Cerebellar cortex (tissue), 1 donor: ENCODE measurements at regions not wholly inside any gene's neighbourhood (a gene's known extent, or its start where the extent isn't known, plus 50 kb on each side); places are given as distances from the start of the nearest gene placed in this dataset.
"Not testable (repeated sequence)": the region's sequence is repeated elsewhere in the genome, so short reads cannot be mapped to it uniquely, and the experiment has no call there.

Experiments used
- DNase-seq: peaks from one replicate; pipeline ENCODE4 v3.0.0-alpha.2; 2015; ENCODE audit warnings: low spot score

GRCh38 chr18:34942276-34942675 lies 98.9 kb upstream of the MAPRE2 start:
- DNase-seq, result no peak

- no peak for DNase-seq
Measured at GRCh38 chr18:34942975-34943374, 98.2 kb upstream of the MAPRE2 start.

DNA sequence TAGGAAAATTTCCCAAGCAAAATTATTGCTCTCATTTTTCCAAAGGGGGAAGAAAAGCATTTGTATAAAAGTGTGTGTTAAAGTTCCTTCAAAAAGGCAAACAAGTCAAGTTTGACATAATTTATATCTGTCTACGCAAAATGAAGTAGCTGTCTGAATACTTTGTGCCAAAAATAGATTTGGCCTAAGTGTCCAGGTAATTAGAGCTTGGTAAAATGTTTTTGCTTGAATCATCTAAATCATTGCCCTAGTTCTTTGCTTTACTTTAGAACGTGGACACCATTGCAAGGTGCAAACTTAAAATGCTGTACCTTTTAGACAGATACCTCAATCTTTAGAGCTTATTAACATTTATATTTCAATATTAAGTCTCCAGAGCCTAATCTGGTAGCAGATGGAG lies 97.6 kb upstream of the MAPRE2 start:
- DNase-seq, result no peak

- DNase-seq, result no peak
Measured at GRCh38 chr18:34947711-34948125, 93.5 kb upstream of the MAPRE2 start.

DNA sequence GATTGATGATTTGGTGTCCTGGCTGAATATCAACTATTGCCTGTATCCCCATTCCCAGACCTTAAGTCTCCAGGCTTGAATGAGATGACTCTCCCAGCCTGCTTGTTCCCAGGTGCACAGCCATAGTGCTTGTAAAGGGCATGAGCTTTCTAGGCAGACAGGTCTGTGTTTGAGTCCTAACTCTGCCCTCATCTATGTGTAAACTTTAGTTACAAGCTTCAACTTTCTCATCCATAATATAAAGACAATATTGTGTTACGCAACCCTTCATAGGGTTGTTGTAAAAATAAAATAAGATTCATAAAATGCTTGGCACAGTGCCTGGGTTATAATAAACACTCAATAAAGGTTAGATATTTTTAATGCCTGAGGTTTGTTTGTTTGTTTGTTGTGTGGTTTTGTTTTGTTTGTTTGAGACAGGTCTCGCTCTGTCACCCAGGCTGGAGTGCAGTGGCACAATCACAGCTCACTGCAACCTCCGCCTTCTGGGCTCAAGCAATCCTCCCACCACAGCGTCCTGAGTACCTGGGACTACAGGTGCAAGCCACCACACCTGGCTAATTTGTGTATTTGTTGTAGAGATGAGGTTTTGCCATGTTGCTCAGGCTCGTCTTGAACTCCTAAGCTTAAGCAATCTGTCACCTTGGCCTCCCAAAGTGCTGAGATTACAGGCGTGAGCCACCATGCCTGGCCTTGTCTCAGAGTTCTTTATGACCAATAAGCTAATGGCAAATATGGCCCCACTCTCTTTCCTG lies 89.4 kb upstream of the MAPRE2 start:
- DNase-seq, result no peak

- no peak for DNase-seq
Measured at GRCh38 chr18:34953212-34953611, 88.0 kb upstream of the MAPRE2 start.

DNA sequence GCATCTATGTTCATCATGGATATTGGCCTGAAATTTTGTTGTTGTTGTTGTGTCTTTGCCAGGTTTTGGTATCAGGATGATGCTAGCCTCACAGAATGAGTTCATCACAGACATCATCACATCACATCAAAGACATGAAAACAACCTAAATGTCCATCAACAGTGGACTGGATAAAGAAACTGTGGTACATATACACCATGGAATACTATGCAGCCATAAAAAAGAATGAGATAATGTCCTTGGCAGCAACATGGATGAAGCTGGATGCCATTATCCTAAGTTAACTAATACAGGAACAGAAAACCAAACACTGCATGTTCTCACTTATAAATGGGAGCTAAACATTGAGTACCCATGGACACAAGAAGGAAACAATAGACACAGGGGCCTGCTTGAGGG lies 85.7 kb upstream of the MAPRE2 start:
- not testable (repeated sequence) for DNase-seq

GRCh38 chr18:34956663-34957062 lies 84.5 kb upstream of the MAPRE2 start:
- no peak for DNase-seq

DNA sequence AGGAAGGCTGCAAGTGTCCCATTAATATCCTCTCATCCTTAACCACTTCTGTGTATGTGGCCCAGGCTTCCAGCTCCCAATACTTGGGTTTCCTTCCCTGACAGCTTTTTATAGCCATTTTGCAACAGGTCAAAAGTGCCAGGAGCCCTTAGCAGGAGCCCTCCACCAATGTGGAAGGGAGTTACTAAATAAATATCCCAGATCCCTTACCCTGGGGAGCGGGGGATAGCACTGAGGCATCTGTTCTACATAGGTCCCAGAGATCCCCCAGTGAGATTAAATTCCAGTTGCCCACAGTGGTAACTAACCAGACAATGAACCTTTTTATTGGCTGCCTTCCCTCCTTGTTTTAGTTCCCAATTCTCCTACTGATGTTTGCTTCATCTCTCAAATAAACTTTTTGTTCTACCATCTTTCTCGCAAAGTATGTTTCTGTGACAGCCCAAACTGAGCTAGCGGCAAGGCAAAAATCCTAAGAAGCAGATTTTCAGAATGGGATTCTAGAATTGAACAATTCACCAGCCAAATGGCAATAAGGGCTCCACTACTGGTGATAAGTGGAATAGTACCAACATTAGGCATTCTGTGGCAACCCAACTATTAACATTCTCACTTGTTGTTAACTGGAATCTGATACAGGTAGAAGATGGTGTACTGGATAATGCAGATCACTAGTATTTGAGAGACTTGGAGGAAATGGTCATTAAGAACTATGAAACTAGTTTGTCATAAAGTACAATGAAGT lies 83.9 kb upstream of the MAPRE2 start:
- DNase-seq, result no peak

DNA sequence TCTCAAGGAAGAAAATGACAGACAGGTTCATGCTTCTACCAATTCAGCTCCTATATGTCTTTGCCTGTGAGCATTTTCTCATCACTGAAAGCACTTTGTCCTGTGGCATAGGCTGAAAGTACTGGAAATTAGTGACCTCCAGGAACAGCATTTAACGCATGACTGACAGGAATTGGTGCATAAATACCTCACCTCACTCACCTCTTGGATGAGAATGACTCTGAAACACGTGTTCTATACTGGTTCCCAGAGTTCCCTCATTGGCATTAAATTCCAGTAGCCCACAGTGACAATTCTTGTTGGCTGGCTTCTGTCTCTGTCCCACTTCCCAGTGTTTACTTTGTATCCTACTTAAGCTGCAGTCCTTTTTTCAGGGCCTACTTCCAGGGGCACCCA lies 83.4 kb upstream of the MAPRE2 start:
- DNase-seq, result no peak

GRCh38 chr18:34959211-34959829 lies 81.9 kb upstream of the MAPRE2 start:
- DNase-seq, result no peak

DNA sequence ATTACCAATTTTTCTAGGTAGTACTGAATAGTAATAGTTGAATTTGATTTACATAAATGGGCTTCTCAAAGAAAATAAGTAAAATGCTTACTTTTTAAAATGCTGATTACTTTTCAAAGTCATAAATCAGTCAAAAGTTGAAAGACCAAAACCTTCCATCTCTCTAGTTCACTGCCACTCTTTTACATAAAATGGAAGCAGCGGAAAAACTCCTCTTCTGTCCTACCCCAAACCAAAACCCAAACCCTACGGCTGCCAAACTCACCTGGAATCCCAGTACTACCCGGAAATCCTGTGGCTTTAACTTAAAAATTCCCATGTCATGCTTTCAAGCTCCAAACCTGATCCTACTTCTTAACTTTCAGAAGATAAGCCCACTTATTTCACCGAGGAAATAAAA lies 81.2 kb upstream of the MAPRE2 start:
- no peak for DNase-seq

DNA sequence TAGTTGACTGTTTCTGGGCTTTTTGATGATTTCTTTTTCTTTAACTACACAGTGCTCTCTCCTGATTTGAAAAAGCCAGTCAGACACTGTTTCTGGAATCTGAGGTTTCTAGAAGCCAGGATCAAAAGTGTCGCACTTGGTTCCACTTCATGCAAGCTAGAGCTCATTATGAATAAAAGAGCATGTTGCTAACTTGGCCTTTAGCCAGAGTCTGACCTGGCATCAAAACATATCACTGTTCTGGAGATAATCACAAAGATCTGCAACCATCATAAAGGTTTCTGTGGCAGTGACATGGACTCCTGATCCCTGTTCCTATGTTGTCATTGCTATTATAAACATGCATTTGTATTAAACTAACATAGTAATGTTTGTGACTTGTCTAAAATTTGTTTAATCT lies 76.1 kb upstream of the MAPRE2 start:
- DNase-seq, result peak; percentile 7

- DNase-seq, result no peak
Measured at GRCh38 chr18:34965566-34965965, 75.6 kb upstream of the MAPRE2 start.

DNA sequence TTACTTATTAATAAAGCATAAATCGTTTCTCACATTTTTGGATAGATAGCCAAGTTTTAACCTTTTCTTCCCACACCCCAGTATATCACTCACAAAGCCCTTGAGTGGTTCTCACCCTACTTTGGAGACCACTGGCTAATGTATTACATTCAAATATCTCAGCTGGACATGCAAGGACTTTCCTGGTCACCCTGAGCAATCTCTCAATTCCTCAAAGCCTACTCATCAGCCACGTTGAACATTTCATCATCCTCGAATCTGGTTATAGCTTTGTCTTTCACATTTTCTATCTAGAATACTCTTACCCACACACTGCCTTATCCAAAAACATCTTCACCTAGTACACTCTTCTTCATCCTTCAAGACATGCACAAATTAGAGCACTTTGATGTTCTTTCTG lies 71.1 kb upstream of the MAPRE2 start:
- no peak for DNase-seq

DNA sequence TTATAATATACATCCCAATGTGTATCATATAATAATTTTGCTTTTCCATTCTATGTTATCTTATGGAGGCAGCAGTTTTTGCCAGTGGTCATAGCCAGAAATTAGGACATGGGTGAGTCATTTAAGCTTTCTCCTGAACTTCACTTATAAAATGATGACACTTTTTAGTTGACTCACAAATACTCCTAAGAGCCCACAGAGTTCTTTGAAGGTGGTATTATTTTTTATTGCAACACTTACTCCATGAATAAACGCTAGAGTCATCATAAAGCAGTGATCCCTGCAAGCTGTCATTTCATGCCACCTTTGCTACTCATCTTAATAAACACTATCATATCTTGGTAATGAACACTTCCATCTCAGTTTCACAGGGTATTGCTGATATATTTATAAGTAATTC lies 69.9 kb upstream of the MAPRE2 start:
- no peak for DNase-seq

DNA sequence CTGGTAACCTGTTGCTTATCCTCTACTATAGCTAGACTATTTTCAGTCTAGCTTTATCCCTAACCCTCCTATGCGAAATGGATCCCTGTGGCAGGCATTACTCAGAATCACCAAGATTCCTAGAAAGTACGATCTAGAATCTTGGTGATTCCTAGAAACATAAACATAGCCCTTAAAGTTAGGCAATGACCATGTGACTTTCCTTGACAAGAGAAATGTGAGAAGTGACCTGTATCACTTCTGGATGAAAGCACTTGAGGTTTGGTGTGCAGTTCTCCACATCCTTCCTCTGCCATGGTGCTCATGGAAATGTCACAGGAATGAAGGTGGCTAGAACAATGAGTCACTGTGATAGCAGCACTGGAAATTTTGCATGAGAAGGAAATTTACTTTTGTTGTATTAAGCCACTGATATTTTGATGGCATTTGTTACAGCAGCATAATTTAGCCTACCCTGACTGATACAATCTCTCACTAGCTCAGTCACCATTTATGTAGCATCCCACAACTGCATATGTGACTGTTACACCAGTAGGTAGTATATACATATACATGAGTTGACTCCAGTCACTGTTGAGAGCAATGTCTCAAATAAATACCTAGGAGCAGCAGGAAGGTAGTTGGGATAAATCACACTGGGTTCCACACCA lies 68.3 kb upstream of the MAPRE2 start:
- DNase-seq, result no peak

DNA sequence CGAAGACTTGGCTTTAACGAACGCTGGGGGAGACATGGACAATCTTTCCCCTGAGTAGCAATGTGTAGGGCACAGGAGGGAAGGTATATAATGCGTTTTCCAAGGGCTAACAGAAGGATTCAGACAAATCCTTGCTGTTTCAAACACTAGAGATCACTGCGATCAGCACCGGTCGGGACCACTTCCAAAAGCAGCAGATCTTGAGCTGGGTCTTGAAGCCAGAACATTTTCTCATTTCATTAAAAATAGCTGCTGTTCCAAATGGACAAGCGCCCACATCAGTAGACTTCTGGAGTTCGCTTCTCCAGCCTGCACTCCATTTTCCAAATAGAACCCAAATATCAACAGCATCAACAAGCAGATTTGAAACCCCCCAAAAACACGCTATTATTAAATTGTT lies 65.1 kb upstream of the MAPRE2 start:
- peak; percentile 58 for DNase-seq

DNA sequence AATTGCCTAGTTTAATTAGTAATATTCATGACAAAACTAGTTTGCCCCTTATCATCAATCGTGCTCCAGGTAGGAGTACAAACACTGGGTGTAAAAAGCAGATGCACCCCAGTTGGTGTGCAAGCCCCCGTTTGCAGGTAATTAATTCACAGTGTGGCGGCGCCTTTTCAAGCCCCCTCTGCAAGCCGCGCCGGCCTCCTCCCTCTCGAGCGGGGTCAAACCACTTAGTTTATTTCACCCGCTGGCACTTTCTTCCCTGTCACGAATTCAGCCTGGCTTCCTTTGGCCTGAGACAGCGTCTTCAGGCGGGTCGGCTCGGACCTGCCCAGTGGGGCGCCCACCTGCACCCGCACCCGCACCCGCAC lies 64.7 kb upstream of the MAPRE2 start:
- no peak for DNase-seq

DNA sequence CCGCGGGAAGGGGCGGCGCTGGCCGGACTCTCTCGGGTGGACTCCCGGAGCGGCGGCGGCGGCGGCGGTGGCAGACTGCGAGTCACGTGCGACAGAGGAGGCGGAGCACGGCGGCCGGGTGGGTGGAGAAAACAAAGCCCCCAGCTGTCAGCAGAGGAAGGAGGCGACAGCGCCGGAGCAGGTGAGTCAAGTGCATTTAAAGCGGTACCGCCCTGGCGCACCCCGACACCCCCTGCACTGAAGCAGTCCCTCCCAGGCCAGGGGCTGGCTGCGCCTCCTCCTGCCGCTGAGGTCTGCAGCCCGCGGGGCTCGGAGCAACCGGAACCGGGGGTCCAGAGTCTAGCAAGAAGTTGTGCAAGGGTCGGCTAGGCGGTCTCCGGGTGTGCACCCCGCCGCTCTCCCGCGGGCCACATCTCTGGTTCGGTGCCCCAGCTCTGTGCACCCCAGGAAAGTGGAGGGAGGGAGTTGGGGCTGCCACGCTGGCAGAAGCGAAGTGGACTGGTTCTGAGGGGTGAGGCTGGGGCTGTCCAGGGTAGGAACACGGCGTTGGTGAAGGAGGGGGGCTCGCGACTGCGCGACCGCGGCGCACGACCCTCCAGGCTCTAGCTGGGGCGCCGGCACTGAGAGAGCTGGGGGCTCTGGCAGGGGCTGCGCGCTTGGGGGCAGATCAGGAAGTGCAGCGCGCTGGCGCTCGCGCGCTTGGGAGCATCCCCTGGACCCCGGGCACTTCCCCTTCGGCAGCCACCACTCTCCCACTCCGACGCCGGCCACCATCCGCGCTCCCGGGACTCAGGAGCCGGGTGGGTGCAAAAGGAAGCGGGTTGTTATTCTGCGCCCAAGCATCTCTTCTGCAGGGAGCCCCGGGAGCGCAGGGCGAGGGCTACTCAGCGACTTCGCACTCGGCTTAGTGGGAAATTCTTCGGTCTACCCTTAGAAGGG lies 64.0 kb upstream of the MAPRE2 start:
- DNase-seq, result peak; percentile 58

GRCh38 chr18:34977838-34978532 lies 63.2 kb upstream of the MAPRE2 start:
- DNase-seq, result peak; percentile 17
